ENCODE measurements at regions not wholly inside any gene's neighbourhood (a gene's known extent, or its start where the extent isn't known, plus 50 kb on each side); places are given as distances from the start of the nearest gene placed in this dataset.

- CTCF ChIA-PET = no interaction called here
These were observed 566.3 kb downstream of the TCERG1L start for GRCh38 chr10:130745251-130745650.

GRCh38 chr10:130745821-130746220 is 565.7 kb downstream of the TCERG1L start:
- CTCF ChIA-PET = no interaction called here
- no peak overlapping the region for H3K4me3 Mint-ChIP-seq
- no peak for DNase-seq
- no peaks in the 10 kb centered on the region for H3K9me3 Mint-ChIP-seq (ENCODE audit: low read depth)
- H3K27ac Mint-ChIP-seq = no peak overlapping the region
- no peaks in the 10 kb centered on the region for H3K36me3 Mint-ChIP-seq
- ATAC-seq = no peak
- no peaks in the 10 kb centered on the region for H3K4me1 Mint-ChIP-seq
- no peaks in the 10 kb centered on the region for H3K27me3 Mint-ChIP-seq

More at GRCh38 chr10:130745251-130745650, 566.3 kb downstream of the TCERG1L start:
- ATAC-seq (no peak), DNase-seq (no peak)
- Mint-ChIP-seq H3K36me3 (no peaks in the 10 kb centered on the region), H3K4me3 (no peak overlapping the region), H3K4me1 (no peaks in the 10 kb centered on the region), H3K27ac (no peak overlapping the region), H3K27me3 (no peaks in the 10 kb centered on the region), H3K9me3 (ENCODE audit: low read depth) (no peaks in the 10 kb centered on the region)

- no peak overlapping the region for H3K4me3 Mint-ChIP-seq
- H3K9me3 Mint-ChIP-seq (ENCODE audit: low read depth) = no peaks in the 10 kb centered on the region
- H3K4me1 Mint-ChIP-seq = no peaks in the 10 kb centered on the region
- no peak overlapping the region for H3K27ac Mint-ChIP-seq
- DNase-seq (no peak), ATAC-seq (no peak)
- no peaks in the 10 kb centered on the region for H3K36me3 Mint-ChIP-seq
- H3K27me3 Mint-ChIP-seq = no peaks in the 10 kb centered on the region
- CTCF ChIA-PET = no interaction called here
These were observed 565.2 kb downstream of the TCERG1L start for GRCh38 chr10:130746311-130746710.

- H3K4me3 Mint-ChIP-seq = no peak overlapping the region
- ATAC-seq (no peak), DNase-seq (no peak)
- no peaks in the 10 kb centered on the region for H3K27me3 Mint-ChIP-seq
- H3K36me3 Mint-ChIP-seq = no peaks in the 10 kb centered on the region
- H3K27ac Mint-ChIP-seq = no peak overlapping the region
- H3K4me1 Mint-ChIP-seq = no peaks in the 10 kb centered on the region
- no peaks in the 10 kb centered on the region for H3K9me3 Mint-ChIP-seq (ENCODE audit: low read depth)
- CTCF ChIA-PET = no interaction called here
These were observed 564.2 kb downstream of the TCERG1L start for GRCh38 chr10:130747356-130747755.

- Mint-ChIP-seq H3K27ac (no peak overlapping the region), H3K36me3 (no peaks in the 10 kb centered on the region), H3K4me3 (no peak overlapping the region), H3K27me3 (no peaks in the 10 kb centered on the region), H3K9me3 (ENCODE audit: low read depth) (no peaks in the 10 kb centered on the region), H3K4me1 (no peaks in the 10 kb centered on the region)
- CTCF ChIA-PET = no interaction called here
- DNase-seq (no peak), ATAC-seq (no peak)
These were observed 563.6 kb downstream of the TCERG1L start for GRCh38 chr10:130747946-130748345.

GRCh38 chr10:130748409-130749057 is 563.0 kb downstream of the TCERG1L start:
- Mint-ChIP-seq H3K27ac (no peak overlapping the region), H3K27me3 (no peaks in the 10 kb centered on the region), H3K4me3 (no peak overlapping the region), H3K4me1 (no peaks in the 10 kb centered on the region), H3K9me3 (ENCODE audit: low read depth) (no peaks in the 10 kb centered on the region), H3K36me3 (no peaks in the 10 kb centered on the region)
- DNase-seq (no peak), ATAC-seq (no peak)
- CTCF ChIA-PET = no interaction called here

- no peak for DNase-seq
- ATAC-seq = no peak
- Mint-ChIP-seq H3K9me3 (ENCODE audit: low read depth) (no peaks in the 10 kb centered on the region), H3K27ac (no peak overlapping the region), H3K4me1 (no peaks in the 10 kb centered on the region), H3K36me3 (no peaks in the 10 kb centered on the region), H3K27me3 (no peaks in the 10 kb centered on the region), H3K4me3 (no peak overlapping the region)
- CTCF ChIA-PET = no interaction called here
These were observed 561.6 kb downstream of the TCERG1L start for GRCh38 chr10:130749911-130750310.

- Mint-ChIP-seq H3K27me3 (no peaks in the 10 kb centered on the region), H3K27ac (no peak overlapping the region), H3K36me3 (no peaks in the 10 kb centered on the region), H3K4me3 (no peak overlapping the region), H3K9me3 (ENCODE audit: low read depth) (no peaks in the 10 kb centered on the region), H3K4me1 (no peaks in the 10 kb centered on the region)
- DNase-seq = no peak
- CTCF ChIA-PET = no interaction called here
- no peak for ATAC-seq
These were observed 561.1 kb downstream of the TCERG1L start for GRCh38 chr10:130750441-130750840.

GRCh38 chr10:130751106-130751840 is 560.2 kb downstream of the TCERG1L start:
- H3K4me1 Mint-ChIP-seq = no peaks in the 10 kb centered on the region
- no peak for DNase-seq
- H3K27me3 Mint-ChIP-seq = no peaks in the 10 kb centered on the region
- no peaks in the 10 kb centered on the region for H3K9me3 Mint-ChIP-seq (ENCODE audit: low read depth)
- no peaks in the 10 kb centered on the region for H3K36me3 Mint-ChIP-seq
- ATAC-seq = no peak
- no peak overlapping the region for H3K27ac Mint-ChIP-seq
- CTCF ChIA-PET = no interaction called here
- H3K4me3 Mint-ChIP-seq = no peak overlapping the region

- H3K9me3 Mint-ChIP-seq (ENCODE audit: low read depth) = no peaks in the 10 kb centered on the region
- CTCF ChIA-PET = no interaction called here
- H3K4me1 Mint-ChIP-seq = no peaks in the 10 kb centered on the region
- DNase-seq = no peak
- H3K27me3 Mint-ChIP-seq = no peaks in the 10 kb centered on the region
- H3K36me3 Mint-ChIP-seq = no peaks in the 10 kb centered on the region
- no peak for ATAC-seq
- H3K4me3 Mint-ChIP-seq = no peak overlapping the region
- H3K27ac Mint-ChIP-seq = no peak overlapping the region
These were observed 559.7 kb downstream of the TCERG1L start for GRCh38 chr10:130751851-130752250.

GRCh38 chr10:130756651-130757050 is 554.9 kb downstream of the TCERG1L start:
- Mint-ChIP-seq H3K4me3 (no peak overlapping the region), H3K4me1 (no peaks in the 10 kb centered on the region), H3K27me3 (no peaks in the 10 kb centered on the region), H3K9me3 (ENCODE audit: low read depth) (peaks cover 2% of the 10 kb centered on the region), H3K36me3 (no peaks in the 10 kb centered on the region), H3K27ac (no peak overlapping the region)
- CTCF ChIA-PET = no interaction called here
- ATAC-seq = no peak
- DNase-seq = no peak

- Mint-ChIP-seq H3K4me3 (no peak overlapping the region), H3K9me3 (ENCODE audit: low read depth) (peaks cover 2% of the 10 kb centered on the region), H3K36me3 (no peaks in the 10 kb centered on the region), H3K27ac (no peak overlapping the region), H3K27me3 (no peaks in the 10 kb centered on the region), H3K4me1 (no peaks in the 10 kb centered on the region)
- DNase-seq = no peak
- no peak for ATAC-seq
- CTCF ChIA-PET = no interaction called here
These were observed 554.2 kb downstream of the TCERG1L start for GRCh38 chr10:130757271-130757670.

GRCh38 chr10:130757821-130758489 is 553.6 kb downstream of the TCERG1L start:
- Mint-ChIP-seq H3K9me3 (ENCODE audit: low read depth) (peaks cover 2% of the 10 kb centered on the region), H3K27me3 (no peaks in the 10 kb centered on the region), H3K36me3 (no peaks in the 10 kb centered on the region), H3K27ac (no peak overlapping the region), H3K4me1 (no peaks in the 10 kb centered on the region), H3K4me3 (no peak overlapping the region)
- ATAC-seq (no peak), DNase-seq (no peak)
- CTCF ChIA-PET = no interaction called here

- Mint-ChIP-seq H3K4me3 (no peak overlapping the region), H3K27me3 (no peaks in the 10 kb centered on the region), H3K9me3 (ENCODE audit: low read depth) (peaks cover 2% of the 10 kb centered on the region), H3K36me3 (no peaks in the 10 kb centered on the region), H3K4me1 (no peaks in the 10 kb centered on the region), H3K27ac (no peak overlapping the region)
- DNase-seq (no peak), ATAC-seq (no peak)
- CTCF ChIA-PET = no interaction called here
These were observed 553.0 kb downstream of the TCERG1L start for GRCh38 chr10:130758529-130758928.

All from activated CD8-positive, alpha-beta memory T cell treated with anti-CD3 and anti-CD28 coated beads, Interleukin-2, amount 10 ng/mL, durations not matched to agents 7 days and 5 days (primary cell).